SH-SY5Y (cell line): ENCODE measurements at regions not wholly inside any gene's neighbourhood (a gene's known extent, or its start where the extent isn't known, plus 50 kb on each side); places are given as distances from the start of the nearest gene placed in this dataset.

Source experiments
- GATA2 ChIP-seq: IDR thresholded peaks from 2 replicates; pipeline ENCODE4 v1.6.1; 2011; ENCODE audit warnings: mild to moderate bottlenecking, low read depth, low read length
- GATA3 ChIP-seq: IDR thresholded peaks from 2 replicates; pipeline ENCODE4 v1.6.1; 2011; ENCODE audit warnings: low read depth, mild to moderate bottlenecking, low read length, moderate library complexity

- TF ChIP-seq GATA2 (no peak), GATA3 (no peak)
Measured at GRCh38 chr2:15845737-15846405, 94.5 kb upstream of the MYCN start.
